Heart left ventricle (tissue), 16 donors: ENCODE measurements at regions not wholly inside any gene's neighbourhood (a gene's known extent, or its start where the extent isn't known, plus 50 kb on each side); places are given as distances from the start of the nearest gene placed in this dataset.

ENCODE experiments used
- ATAC-seq, 4 donors: fragments of 200-7000 bp; cut with Tn5 transposase; one replicate each; pipeline ENCODE4 v1.9.1; 2020 to 2022; ENCODE audit warnings: moderate library complexity in 4 of 4, mild to moderate bottlenecking in 3 of 4, moderate number of reproducible peaks in 1 of 4
- DNase-seq, 5 donors: peaks; one replicate each; pipeline ENCODE4 v3.0.0-alpha.2; 2020
- H3K27ac ChIP-seq, 12 donors: fragments of 200-600 bp; sonication (generic) in 4 of 12; one replicate each; pipeline versions ENCODE4 v1.5.0 to v1.8.0; 2016 to 2022; ENCODE audit warnings: mild to moderate bottlenecking in 2 of 12
- H3K27me3 ChIP-seq, 9 donors: fragments of 200-600 bp; sonication (generic) in 2 of 9; one replicate each; pipeline versions ENCODE4 v1.5.1 to v1.8.0; 2016 to 2022; ENCODE audit warnings: mild to moderate bottlenecking in 3 of 9
- H3K36me3 ChIP-seq, 9 donors: fragments of 200-600 bp; sonication (generic) in 2 of 9; one replicate each; pipeline versions ENCODE4 v1.5.0 to v1.8.0; 2018 to 2022; ENCODE audit warnings: mild to moderate bottlenecking in 2 of 9
- H3K4me1 ChIP-seq, 12 donors: fragments of 200-600 bp; sonication (generic) in 4 of 12; one replicate each; pipeline versions ENCODE4 v1.5.0 to v1.8.0; 2016 to 2022; ENCODE audit warnings: mild to moderate bottlenecking in 3 of 12
- H3K4me3 ChIP-seq, 12 donors: fragments of 200-600 bp; sonication (generic) in 4 of 12; one replicate each; pipeline versions ENCODE4 v1.5.0 to v1.8.0; 2017 to 2022; ENCODE audit warnings: mild to moderate bottlenecking in 9 of 12, moderate library complexity in 4 of 12
- H3K9me3 ChIP-seq, 12 donors: fragments of 200-600 bp; sonication (generic) in 4 of 12; one replicate each; pipeline versions ENCODE4 v1.5.0 to v1.8.0; 2016 to 2022; ENCODE audit warnings: mild to moderate bottlenecking in 1 of 12
- CTCF ChIP-seq, 12 donors: fragments of 200-600 bp; sonication (generic) in 4 of 12; IDR thresholded peaks; one replicate each; pipeline versions ENCODE4 v1.5.0 to v1.8.0; 2018 to 2022; ENCODE audit warnings: antibody characterized with exemption in 12 of 12, mild to moderate bottlenecking in 5 of 12
- POLR2A ChIP-seq, 2 donors: fragments of 450-650 bp; IDR thresholded peaks; one replicate each; pipeline ENCODE4 v1.6.1; 2017; ENCODE audit warnings: antibody characterized with exemption in 2 of 2, mild to moderate bottlenecking in 2 of 2, moderate library complexity in 2 of 2
- WGBS, 4 donors: extraction: QIAGEN DNeasy Blood & Tissue Kit in 2 of 4; methylation state at CpG; one replicate each; pipeline versions ENCODE4 v1.1.5 to v1.1.7; 2013 to 2018; 5-methylcytosine and 5-hydroxymethylcytosine counted together
- intact Hi-C, 10 donors: fragments of 100-400 bp; cut with DNase I; formaldehyde crosslinking; loops; one replicate each; pipeline versions ENCODE4 v1.11.1 to v1.14.2; 2022
- donor health status: ischemic (EF 13 %, LVEDD 7.1; RV severe dilation, severe dysfunction).
- donor health status: healthy with polysubstance abuse.
- donor health status: DM: no; HTN: yes; CAD: no.
- donor health status: DM: no; HTN: no; CAD: no.
- donor health status: ischemic (EF 25% LVEDD 6.9; RV normal size, moderate dysfunction).
- donor health status: ischemic (EF 25% LVEDD 5.7; RV mildly dilated, moderate dysfunction).
- donor health status: healthy.
- donor health status: DM: yes; HTN: yes; CAD: no.
- donor health status: ischemic (EF 35%, LVEDD 5.7; RV mildly dilated, moderate dysfunction).
- donor health status: nonischemic (EF 11% LVEDD 7.7; RV severe dilation, severe dysfunction).
- donor health status: DM: yes; HTN: yes; CAD: no.
- donor health status: PGD.
- donor health status: ischemic (EF 29% LVEDD 5.4; RV normal size, mild dysfunction).
- donor health status: nonischemic (EF 23%, LVEDD 6.1; RV moderate dilation, normal function).

DNA sequence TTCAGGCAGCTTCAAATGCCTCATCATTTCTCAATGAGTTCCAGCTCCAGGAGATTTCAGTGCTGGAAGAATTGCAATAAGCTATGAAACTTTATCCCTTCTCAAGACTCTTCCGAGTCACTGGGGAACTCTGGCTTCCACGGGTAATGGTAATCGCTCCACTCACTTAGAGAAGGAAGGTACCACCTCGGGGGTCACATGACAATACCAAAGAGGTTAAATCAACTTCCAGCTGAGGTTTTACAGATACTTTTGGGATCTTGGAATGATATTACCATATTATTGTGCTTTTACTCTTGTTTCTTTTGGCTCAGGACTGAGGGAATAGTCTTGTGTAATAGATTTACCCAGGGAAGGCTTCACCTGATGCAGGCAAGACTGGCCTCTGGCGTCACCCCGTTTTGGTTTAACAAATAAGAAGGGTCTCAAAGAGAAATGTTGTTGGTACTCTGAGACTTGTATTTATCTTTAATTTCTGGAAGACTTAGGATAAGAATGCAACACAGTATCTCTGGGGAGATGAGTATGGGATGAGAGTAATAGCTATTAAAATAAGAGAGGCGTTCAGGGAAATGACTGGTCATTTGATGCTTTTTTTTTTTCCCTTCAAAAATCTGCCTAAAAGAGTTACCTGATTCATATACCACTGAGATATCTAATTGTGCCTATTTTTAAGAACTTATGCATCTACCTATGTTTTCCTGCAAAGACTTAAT lies 316.9 kb upstream of the ZEB2 start:
- WGBS, 4 donors: 60 to 73% (median 67%) methylated on average over 7 of the region's 7 CpGs
- Histone ChIP-seq H3K27ac (peak overlapping the region in 8 of 12 donors; percentile 12 to 61 (median 36)), H3K4me3 (no peak overlapping the region), H3K27me3 (no peaks in the 10 kb centered on the region), H3K36me3 (no peaks in the 10 kb centered on the region), H3K9me3 (no peaks in the 10 kb centered on the region), H3K4me1 (peaks cover 0 to 23% (median 6%) of the 10 kb centered on the region in 12 donors)
- TF ChIP-seq CTCF (IDR thresholded peaks at IDR 0.05): no peak
- no peak for TF ChIP-seq POLR2A (IDR thresholded peaks at IDR 0.05)
- intact Hi-C loops: no loop called here
- peak in 2 of 4 donors; percentile 39 to 45 for ATAC-seq
- DNase-seq: peak in 1 of 5 donors; percentile 33

GRCh38 chr2:144835634-144836350 lies 315.9 kb upstream of the ZEB2 start:
- intact Hi-C loops: no loop called here
- WGBS, 4 donors: 47 to 66% (median 55%) methylated on average over 4 of the region's 4 CpGs
- ATAC-seq (peak in 1 of 4 donors; percentile 12), DNase-seq (no peak)
- no peak for TF ChIP-seq CTCF (IDR thresholded peaks at IDR 0.05)
- TF ChIP-seq POLR2A (IDR thresholded peaks at IDR 0.05): no peak
- Histone ChIP-seq H3K36me3 (no peaks in the 10 kb centered on the region), H3K27me3 (no peaks in the 10 kb centered on the region), H3K4me3 (no peak overlapping the region), H3K27ac (peak overlapping the region in 10 of 12 donors; percentile 12 to 61 (median 40)), H3K9me3 (no peaks in the 10 kb centered on the region), H3K4me1 (peaks cover 0 to 23% (median 6%) of the 10 kb centered on the region in 12 donors)

- intact Hi-C loops: no loop called here
- peak; percentile 39 to 65 (median 52) for DNase-seq
- H3K27me3 ChIP-seq: no peaks in the 10 kb centered on the region
- H3K9me3 ChIP-seq: no peaks in the 10 kb centered on the region
- TF ChIP-seq POLR2A (IDR thresholded peaks at IDR 0.05) (no peak), CTCF (IDR thresholded peaks at IDR 0.05) (no peak)
- H3K4me1 ChIP-seq: peaks cover 0 to 24% (median 6%) of the 10 kb centered on the region in 12 donors
- 36 to 48% (median 42%) methylated on average over 5 of the region's 5 CpGs for WGBS, 4 donors
- peak; percentile 25 to 85 (median 69) for ATAC-seq
- H3K4me3 ChIP-seq: no peak overlapping the region
- H3K36me3 ChIP-seq: no peaks in the 10 kb centered on the region
- H3K27ac ChIP-seq: peak overlapping the region in 10 of 12 donors; percentile 12 to 61 (median 49)
Measured at GRCh38 chr2:144834998-144835633, 315.2 kb upstream of the ZEB2 start.

DNA sequence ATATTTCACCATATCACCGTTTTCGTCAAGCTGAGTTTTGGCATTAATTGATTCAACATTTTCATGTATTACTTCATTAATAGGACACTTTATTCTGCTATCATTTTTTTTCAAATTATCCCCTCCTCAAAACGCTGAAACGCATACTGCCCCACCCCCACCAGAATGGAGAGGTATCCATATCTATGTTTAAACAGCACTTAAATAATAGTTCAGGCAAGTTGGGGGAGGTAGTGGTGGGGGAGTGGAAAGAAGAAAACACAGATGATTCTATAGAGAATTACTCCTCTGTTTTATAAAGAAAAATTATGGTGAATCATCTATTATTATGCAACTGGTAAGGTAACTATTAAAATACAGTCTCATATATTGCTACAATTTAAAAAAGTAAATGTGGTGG lies 314.4 kb upstream of the ZEB2 start:
- peaks cover 0 to 24% (median 6%) of the 10 kb centered on the region in 12 donors for H3K4me1 ChIP-seq
- H3K4me3 ChIP-seq: no peak overlapping the region
- H3K9me3 ChIP-seq: no peaks in the 10 kb centered on the region
- no peaks in the 10 kb centered on the region for H3K27me3 ChIP-seq
- TF ChIP-seq CTCF (IDR thresholded peaks at IDR 0.05): no peak
- no peak for TF ChIP-seq POLR2A (IDR thresholded peaks at IDR 0.05)
- no peak for ATAC-seq
- 61 to 75% (median 64%) methylated on average over 4 of the region's 4 CpGs for WGBS, 4 donors
- no peak for DNase-seq
- intact Hi-C loops: no loop called here
- peak overlapping the region in 2 of 12 donors; percentile 45 to 56 for H3K27ac ChIP-seq
- no peaks in the 10 kb centered on the region for H3K36me3 ChIP-seq
